IMR-90 (cell line): ENCODE measurements at regions not wholly inside any gene's neighbourhood (a gene's known extent, or its start where the extent isn't known, plus 50 kb on each side); places are given as distances from the start of the nearest gene placed in this dataset.

ENCODE experiments used
- ATAC-seq: fragments of 200-7000 bp; cut with Tn5 transposase; 2 replicates; pipeline ENCODE4 v1.9.1; 2020; ENCODE audit warnings: low read depth, mild to moderate bottlenecking, moderate library complexity
- BruUV-seq: library from RNA; stranded (reverse); fragments of 400-500 nt; replicated peaks from 2 replicates; lab custom pipeline; 2021; lab: Mats Ljungman, UMichigan
- CTCF ChIA-PET: fragments of 300-600 bp; formaldehyde crosslinking; extraction: SDS; loops from one replicate; lab custom pipeline; 2021; ENCODE audit warnings: antibody characterized with exemption; lab: Yijun Ruan, JAX
- POLR2A ChIA-PET: fragments of 300-600 bp; sonication (Branson Sonifier 250); formaldehyde crosslinking; loops from one replicate; lab custom pipeline; 2022; ENCODE audit warnings: antibody characterized with exemption; ENCODE audit not compliant: unreplicated experiment; lab: Charles Lee
- DNase-seq: peaks from one replicate; pipeline ENCODE4 v3.0.0; 2013
- H2AFZ ChIP-seq: replicated peaks from 2 replicates; pipeline ENCODE3; 2013; ENCODE audit warnings: low read length, mild to moderate bottlenecking; ENCODE audit not compliant: poor library complexity
- H2AK5ac ChIP-seq: 2 replicates; pipeline ENCODE4 v1.6.1; 2013; ENCODE audit warnings: low read depth, low read length, inconsistent platforms
- H2AK9ac ChIP-seq: replicated peaks from 2 replicates; pipeline ENCODE3; 2013; ENCODE audit warnings: mild to moderate bottlenecking, low read depth, low read length, moderate library complexity; ENCODE audit not compliant: poor library complexity
- H2BK120ac ChIP-seq: 2 replicates; pipeline ENCODE4 v1.6.1; 2013; ENCODE audit warnings: low read depth, low read length, inconsistent platforms
- H2BK15ac ChIP-seq: 3 replicates; pipeline ENCODE4 v1.6.1; 2013; ENCODE audit warnings: low read depth, low read length, inconsistent platforms
- H2BK20ac ChIP-seq: 2 replicates; pipeline ENCODE4 v1.6.1; 2013; ENCODE audit warnings: low read depth, mild to moderate bottlenecking, inconsistent platforms, low read length, moderate library complexity
- H2BK5ac ChIP-seq: 2 replicates; pipeline ENCODE4 v1.6.1; 2013; ENCODE audit warnings: mild to moderate bottlenecking, low read depth, low read length, inconsistent platforms; ENCODE audit not compliant: poor library complexity, severe bottlenecking
- H3K14ac ChIP-seq: replicated peaks from 2 replicates; pipeline ENCODE4 v1.6.1; 2013; ENCODE audit warnings: low read depth, low read length, inconsistent platforms
- H3K18ac ChIP-seq: 2 replicates; pipeline ENCODE4 v1.6.1; 2013; ENCODE audit warnings: low read depth, low read length, control low read depth
- H3K23ac ChIP-seq: 2 replicates; pipeline ENCODE4 v1.6.1; 2013; ENCODE audit warnings: low read depth, low read length, inconsistent platforms
- H3K27ac ChIP-seq: 2 replicates; pipeline ENCODE4 v1.5.1; 2013; ENCODE audit warnings: mild to moderate bottlenecking, control low read depth, low read length; ENCODE audit not compliant: insufficient read depth
- H3K27me3 ChIP-seq: 2 replicates; pipeline ENCODE4 v1.6.1; 2013; ENCODE audit warnings: low read length; ENCODE audit not compliant: control insufficient read depth, insufficient read depth
- H3K36me3 ChIP-seq: 2 replicates; pipeline ENCODE4 v1.6.1; 2013; ENCODE audit warnings: low read length, mixed read lengths; ENCODE audit not compliant: control insufficient read depth, insufficient read depth
- H3K4ac ChIP-seq: 2 replicates; pipeline ENCODE4 v1.6.1; 2013; ENCODE audit warnings: low read depth, low read length, inconsistent platforms
- H3K4me1 ChIP-seq: 2 replicates; pipeline ENCODE4 v1.6.1; 2013; ENCODE audit warnings: low read length, mixed read lengths; ENCODE audit not compliant: control insufficient read depth, insufficient read depth
- H3K4me2 ChIP-seq: 2 replicates; pipeline ENCODE4 v1.6.1; 2013; ENCODE audit warnings: low read depth, mild to moderate bottlenecking, control low read depth, low read length, moderate library complexity
- H3K4me3 ChIP-seq: 2 replicates; pipeline ENCODE4 v1.5.1; 2013; ENCODE audit warnings: low read depth, mild to moderate bottlenecking, control low read depth, low read length, moderate library complexity; ENCODE audit not compliant: insufficient read depth
- H3K56ac ChIP-seq: 2 replicates; pipeline ENCODE4 v1.6.1; 2013; ENCODE audit warnings: low read length, inconsistent platforms; ENCODE audit not compliant: insufficient read depth; ENCODE audit errors: extremely low read depth
- H3K79me1 ChIP-seq, 2 experiments: 2 replicates each; pipeline ENCODE4 v1.6.1; 2013; ENCODE audit warnings: low read length in 2 of 2, inconsistent platforms in 1 of 2, low read depth in 1 of 2
- H3K9ac ChIP-seq: 2 replicates; pipeline ENCODE4 v1.6.1; 2013; ENCODE audit warnings: low read depth, low read length, control low read depth
- H3K9me1 ChIP-seq: 2 replicates; pipeline ENCODE4 v1.6.1; 2013; ENCODE audit warnings: low read length, inconsistent platforms; ENCODE audit not compliant: insufficient read depth
- H3K9me3 ChIP-seq: 2 replicates; pipeline ENCODE4 v1.6.1; 2013; ENCODE audit warnings: low read length; ENCODE audit not compliant: control insufficient read depth, insufficient read depth
- H4K20me1 ChIP-seq: 2 replicates; pipeline ENCODE4 v1.6.1; 2013; ENCODE audit warnings: low read length, inconsistent platforms; ENCODE audit not compliant: insufficient read depth
- H4K5ac ChIP-seq: 2 replicates; pipeline ENCODE4 v1.6.1; 2013; ENCODE audit warnings: mild to moderate bottlenecking, low read depth, low read length, control low read depth
- H4K8ac ChIP-seq, 2 experiments: 2 replicates each; pipeline ENCODE4 v1.6.1; 2013; ENCODE audit warnings: low read depth in 2 of 2, low read length in 2 of 2, control low read depth in 1 of 2, inconsistent platforms in 1 of 2
- H4K91ac ChIP-seq: 2 replicates; pipeline ENCODE4 v1.6.1; 2013; ENCODE audit warnings: low read depth, low read length, inconsistent platforms; ENCODE audit not compliant: insufficient read depth
- FOS ChIP-seq: fragments of 150-350 bp; IDR thresholded peaks from 2 replicates; pipeline ENCODE4 v1.6.1; 2016; ENCODE audit warnings: low read depth, low read length
- WGBS, 2 experiments: methylation state at CpG; one replicate each; pipeline versions ENCODE4 v1.1.5 to v1.1.7; 2013; ENCODE audit warnings: missing lambda C conversion rate in 2 of 2; ENCODE audit not compliant: insufficient read length in 1 of 2; ENCODE audit errors: extremely low coverage in 2 of 2; 5-methylcytosine and 5-hydroxymethylcytosine counted together
- dilution Hi-C: fragments of 300-500 bp; cut with HindIII; formaldehyde crosslinking; loops from one replicate; pipeline ENCODE4 v1.14.3; 2018; ENCODE audit warnings: low sequenced_read_pairs; ENCODE audit not compliant: unreplicated experiment
- in situ Hi-C: fragments of 300-500 bp; cut with MboI; formaldehyde crosslinking; loops from 3 replicates; pipeline ENCODE4 v1.14.3; 2019; ENCODE audit warnings: low sequenced_read_pairs, inconsistent platforms, mixed read lengths
- intact Hi-C: fragments of 100-400 bp; cut with micrococcal nuclease; formaldehyde crosslinking; loops from 2 replicates; pipeline ENCODE4 v1.10.0; 2022

DNA sequence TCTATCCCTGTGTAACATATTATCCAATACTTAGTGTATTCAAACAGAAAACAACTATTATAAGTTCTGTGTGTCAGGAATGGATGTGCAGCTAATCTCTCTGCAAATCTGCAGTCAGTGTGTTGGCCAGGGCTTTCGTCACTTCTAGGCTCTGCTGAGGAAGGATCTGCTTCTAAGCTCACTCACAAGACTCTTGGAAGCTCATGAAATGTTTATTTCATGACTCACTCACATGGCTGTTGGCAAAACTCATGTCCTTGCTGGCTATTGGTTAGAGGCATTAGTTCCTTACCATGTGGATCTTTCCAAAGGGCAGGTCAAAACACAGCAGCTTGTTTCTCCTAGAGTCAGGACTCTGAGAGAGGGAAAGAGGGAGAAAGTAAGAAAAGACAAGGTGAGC, 367.4 kb upstream of the SMARCA2 start:
- Histone ChIP-seq H3K18ac (no peak overlapping the region), H3K23ac (no peak overlapping the region), H2BK20ac (no peak overlapping the region), H2AK9ac (no peak overlapping the region), H4K20me1 (no peaks in the 10 kb centered on the region), H2BK15ac (no peak overlapping the region), H3K4ac (no peak overlapping the region), H3K36me3 (no peaks in the 10 kb centered on the region), H3K14ac (no peak overlapping the region), H3K4me2 (no peak overlapping the region), H3K9me3 (peaks cover 9% of the 10 kb centered on the region), H2AK5ac (no peak overlapping the region), H3K4me1 (no peaks in the 10 kb centered on the region), H2BK5ac (no peak overlapping the region), H3K4me3 (no peak overlapping the region), H4K91ac (no peak overlapping the region), H3K56ac (no peak overlapping the region), H2AFZ (no peak overlapping the region), H3K27ac (no peak overlapping the region), H2BK120ac (no peak overlapping the region), H3K27me3 (no peaks in the 10 kb centered on the region), H3K79me1 (no peaks in the 10 kb centered on the region), H4K5ac (no peak overlapping the region), H3K9me1 (no peaks in the 10 kb centered on the region), H3K9ac (no peak overlapping the region), H4K8ac (no peak overlapping the region)
- dilution Hi-C loops (no loop called here), intact Hi-C loops (no loop called here), in situ Hi-C loops (no loop called here)
- POLR2A ChIA-PET: no interaction called here
- WGBS, 2 experiments: no CpG with 5 or more reads among the region's 1 CpG
- no TSS peak for BruUV-seq
- DNase-seq (no peak), ATAC-seq (no peak)
- CTCF ChIA-PET: no interaction called here
- no peak for TF ChIP-seq FOS
